ENCODE measurements at regions not wholly inside any gene's neighbourhood (a gene's known extent, or its start where the extent isn't known, plus 50 kb on each side); places are given as distances from the start of the nearest gene placed in this dataset.

- TF ChIP-seq POLR2A (IDR thresholded peaks at IDR 0.05) (no peak), CTCF (IDR thresholded peaks at IDR 0.05) (no peak)
Measured at GRCh38 chr5:32531885-32532520, 53.4 kb upstream of the SUB1 start.
